Pancreas (tissue), 10 donors: ENCODE measurements at regions not wholly inside any gene's neighbourhood (a gene's known extent, or its start where the extent isn't known, plus 50 kb on each side); places are given as distances from the start of the nearest gene placed in this dataset.

Experiments
- ATAC-seq, 4 donors: fragments of 200-7000 bp; cut with Tn5 transposase; one replicate each; pipeline versions ENCODE4 v1.8.0 to v1.9.1; 2020; ENCODE audit warnings: mild to moderate bottlenecking in 4 of 4, moderate library complexity in 4 of 4
- DNase-seq, 6 donors: peaks; one replicate each; pipeline ENCODE4 v3.0.0-alpha.2; 2020
- FAIRE-seq: peaks from 2 replicates; lab custom pipeline; 2012; peaks lifted over from hg19 to GRCh38; lab: Jason Lieb, UNC
- H3K27ac ChIP-seq, 4 donors: fragments of 200-600 bp; sonication (generic); 1 replicate in 3 of 4; 2 replicates in 1 of 4; pipeline versions ENCODE4 v1.5.0 to v1.8.0; 2020
- H3K27me3 ChIP-seq, 4 donors: fragments of 200-600 bp; one replicate each; pipeline ENCODE4 v1.8.0; 2021
- H3K36me3 ChIP-seq, 3 donors: fragments of 200-600 bp; sonication (generic) in 1 of 3; one replicate each; pipeline versions ENCODE4 v1.5.0 to v1.8.0; 2020 to 2021
- H3K4me1 ChIP-seq, 3 donors: fragments of 200-600 bp; one replicate each; pipeline ENCODE4 v1.8.0; 2021
- H3K4me3 ChIP-seq, 4 donors: fragments of 200-600 bp; sonication (generic) in 2 of 4; one replicate each; pipeline versions ENCODE4 v1.5.0 to v1.8.0; 2020 to 2021
- H3K9me3 ChIP-seq, 4 donors: fragments of 200-600 bp; one replicate each; pipeline ENCODE4 v1.8.0; 2021
- CTCF ChIP-seq, 4 donors: fragments of 200-600 bp; sonication (generic) in 3 of 4; IDR thresholded peaks; one replicate each; pipeline versions ENCODE4 v1.5.0 to v1.8.0; 2021; ENCODE audit warnings: antibody characterized with exemption in 4 of 4
- WGBS, 2 donors: extraction: QIAGEN DNeasy Blood & Tissue Kit; methylation state at CpG; one replicate each; pipeline ENCODE4 v1.1.7; 2013; 5-methylcytosine and 5-hydroxymethylcytosine counted together
- intact Hi-C, 3 donors: fragments of 100-400 bp; cut with DNase I; formaldehyde crosslinking; loops; one replicate each; pipeline versions ENCODE4 v1.11.1 to v1.14.2; 2022
- donor health status: healthy with polysubstance abuse.
- donor health status: DM: no; HTN: no; CAD: no; lungs with moderate emphysema.
- donor health status: DM: no; HTN: no; CAD: no.
- donor health status: control.
- donor health status: control.
- donor health status: Bipolar disorder and iron deficiency.
- donor health status: DM: yes; HTN: yes; CAD: no.
- donor health status: DM: no; HTN: no; CAD: no.
- donor health status: DM: no; HTN: no; CAD: no.
- donor health status: DM: yes; HTN: yes; CAD: no.

GRCh38 chr13:112142401-112142930 is 75.5 kb downstream of the SOX1 start:
- FAIRE-seq, result no peak
- Histone ChIP-seq H3K27ac (no peak overlapping the region), H3K4me3 (no peak overlapping the region), H3K27me3 (no peaks in the 10 kb centered on the region), H3K36me3 (no peaks in the 10 kb centered on the region), H3K9me3 (no peaks in the 10 kb centered on the region), H3K4me1 (no peaks in the 10 kb centered on the region)
- no peak for TF ChIP-seq CTCF (IDR thresholded peaks at IDR 0.05)
- intact Hi-C loops, result no loop called here
- 58 to 68% methylated on average over 13 of the region's 13 CpGs for WGBS, 2 donors
- DNase-seq, result no peak
- ATAC-seq, result no peak

- H3K4me3 ChIP-seq, result no peak overlapping the region
- no peak for FAIRE-seq
- no peaks in the 10 kb centered on the region for H3K4me1 ChIP-seq
- no peak for DNase-seq
- ATAC-seq, result no peak
- intact Hi-C loops, result no loop called here
- no peaks in the 10 kb centered on the region for H3K36me3 ChIP-seq
- H3K27me3 ChIP-seq, result no peaks in the 10 kb centered on the region
- no peaks in the 10 kb centered on the region for H3K9me3 ChIP-seq
- WGBS, 2 donors, result 62 to 73% methylated on average over 15 of the region's 15 CpGs
- no peak for TF ChIP-seq CTCF (IDR thresholded peaks at IDR 0.05)
- H3K27ac ChIP-seq, result no peak overlapping the region
These were observed 76.2 kb downstream of the SOX1 start for GRCh38 chr13:112143046-112143752.

GRCh38 chr13:112143753-112144615 is 77.0 kb downstream of the SOX1 start:
- no peak for DNase-seq
- Histone ChIP-seq H3K27ac (no peak overlapping the region), H3K36me3 (no peaks in the 10 kb centered on the region), H3K27me3 (no peaks in the 10 kb centered on the region), H3K9me3 (no peaks in the 10 kb centered on the region), H3K4me3 (no peak overlapping the region), H3K4me1 (no peaks in the 10 kb centered on the region)
- intact Hi-C loops, result no loop called here
- no peak for FAIRE-seq
- ATAC-seq, result no peak
- TF ChIP-seq CTCF (IDR thresholded peaks at IDR 0.05), result no peak
- 57 to 60% methylated on average over 16 of the region's 16 CpGs for WGBS, 2 donors

GRCh38 chr13:112144616-112145550 is 77.9 kb downstream of the SOX1 start:
- no peak for ATAC-seq
- no peaks in the 10 kb centered on the region for H3K27me3 ChIP-seq
- FAIRE-seq, result no peak
- H3K4me1 ChIP-seq, result no peaks in the 10 kb centered on the region
- H3K4me3 ChIP-seq, result no peak overlapping the region
- H3K27ac ChIP-seq, result no peak overlapping the region
- no peaks in the 10 kb centered on the region for H3K9me3 ChIP-seq
- no peaks in the 10 kb centered on the region for H3K36me3 ChIP-seq
- no peak for DNase-seq
- TF ChIP-seq CTCF (IDR thresholded peaks at IDR 0.05), result no peak
- intact Hi-C loops, result no loop called here
- 66 to 71% methylated on average over 15 of the region's 15 CpGs for WGBS, 2 donors
